DND-41 (cell line): ENCODE measurements at regions not wholly inside any gene's neighbourhood (a gene's known extent, or its start where the extent isn't known, plus 50 kb on each side); places are given as distances from the start of the nearest gene placed in this dataset.
"Not testable (repeated sequence)": the region's sequence is repeated elsewhere in the genome, so short reads cannot be mapped to it uniquely, and the experiment has no call there.

Source experiments
- ATAC-seq: fragments of 200-7000 bp; cut with Tn5 transposase; 3 replicates; pipeline ENCODE4 v1.9.1; 2021; ENCODE audit warnings: low read depth; ENCODE audit not compliant: insufficient read depth
- DNase-seq: peaks from one replicate; pipeline ENCODE4 v3.0.0-alpha.2; 2020
- H2AFZ ChIP-seq: 2 replicates; pipeline ENCODE4 v1.6.0; 2012; ENCODE audit warnings: low read depth, low read length
- H3K27ac ChIP-seq: 2 replicates; pipeline ENCODE4 v1.5.1; 2012; ENCODE audit warnings: low read length, inconsistent platforms
- H3K27me3 ChIP-seq: fragments of 200-600 bp; sonication (generic); 2 replicates; pipeline ENCODE4 v1.6.0; 2012; ENCODE audit warnings: low read length, mild to moderate bottlenecking, inconsistent platforms; ENCODE audit not compliant: insufficient read depth, poor library complexity
- H3K36me3 ChIP-seq: 2 replicates; pipeline ENCODE4 v1.5.1; 2012; ENCODE audit warnings: low read length, inconsistent platforms; ENCODE audit not compliant: insufficient read depth
- H3K4me1 ChIP-seq: 2 replicates; pipeline ENCODE4 v1.5.1; 2012; ENCODE audit warnings: mild to moderate bottlenecking, low read length; ENCODE audit not compliant: insufficient read depth
- H3K4me2 ChIP-seq: 2 replicates; pipeline ENCODE4 v1.6.0; 2012; ENCODE audit warnings: mild to moderate bottlenecking, moderate library complexity, low read length, inconsistent platforms; ENCODE audit not compliant: insufficient read depth
- H3K4me3 ChIP-seq, 2 experiments: fragments of 200-600 bp in 1 of 2; shearing (Covaris generic) in 1 of 2; 2 replicates each; pipeline ENCODE4 v1.5.1; 2012 to 2016; ENCODE audit warnings: inconsistent platforms in 2 of 2, low read length in 2 of 2, mild to moderate bottlenecking in 2 of 2, low read depth in 1 of 2, moderate library complexity in 1 of 2
- H3K79me2 ChIP-seq: 2 replicates; pipeline ENCODE4 v1.6.0; 2012; ENCODE audit warnings: low read length, inconsistent platforms; ENCODE audit not compliant: insufficient read depth
- H3K9ac ChIP-seq: 2 replicates; pipeline ENCODE4 v1.6.0; 2012; ENCODE audit warnings: low read depth, mild to moderate bottlenecking, inconsistent platforms, low read length, moderate library complexity
- H3K9me3 ChIP-seq: 2 replicates; pipeline ENCODE4 v1.5.1; 2012; ENCODE audit warnings: low read length, moderate library complexity, mild to moderate bottlenecking, inconsistent platforms; ENCODE audit not compliant: insufficient read depth, severe bottlenecking
- H4K20me1 ChIP-seq: 2 replicates; pipeline ENCODE4 v1.6.0; 2012; ENCODE audit warnings: low read length; ENCODE audit not compliant: insufficient read depth
- EZH2 ChIP-seq: IDR thresholded peaks from 3 replicates; pipeline ENCODE4 v1.6.1; 2012; ENCODE audit warnings: borderline replicate concordance, low read depth, mild to moderate bottlenecking, moderate library complexity, low read length, inconsistent platforms; ENCODE audit not compliant: severe bottlenecking
- TF ChIP-seq, protein P1 (sequence below): IDR thresholded peaks from 2 replicates; pipeline ENCODE4 v1.5.1; 2012; ENCODE audit warnings: borderline replicate concordance, low read length, moderate library complexity, mild to moderate bottlenecking; ENCODE audit not compliant: poor library complexity, severe bottlenecking; ENCODE audit errors: extremely low read depth

DNA sequence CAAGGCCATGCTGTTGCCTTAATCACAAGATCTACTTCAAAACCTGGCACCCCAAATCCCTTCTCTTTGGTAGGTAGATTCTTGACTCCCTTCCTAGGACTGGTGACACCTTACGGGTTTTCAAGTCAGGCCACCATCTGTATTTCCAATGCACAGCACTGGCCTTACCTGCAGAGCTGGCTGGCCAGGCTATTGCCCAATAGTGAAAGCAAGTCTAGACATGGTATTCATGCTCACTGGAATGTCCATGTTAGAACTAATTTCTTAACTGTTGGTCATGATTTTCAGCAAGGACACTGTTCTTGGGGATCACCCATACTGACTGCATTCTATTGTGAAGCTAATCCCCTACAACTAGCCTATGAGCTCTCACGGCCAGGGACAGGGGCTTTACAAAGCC lies 313.1 kb upstream of the RNF32 start:
- Histone ChIP-seq H3K9ac (no peak overlapping the region), H3K27me3 (no peaks in the 10 kb centered on the region), H3K4me2 (no peak overlapping the region), H3K4me3 (no peak overlapping the region), H2AFZ (no peak overlapping the region), H4K20me1 (no peaks in the 10 kb centered on the region), H3K4me1 (no peaks in the 10 kb centered on the region), H3K9me3 (peaks cover 6% of the 10 kb centered on the region), H3K36me3 (no peaks in the 10 kb centered on the region), H3K79me2 (no peaks in the 10 kb centered on the region), H3K27ac (no peak overlapping the region)
- no peak for TF ChIP-seq EZH2
- TF ChIP-seq, protein P1, sequence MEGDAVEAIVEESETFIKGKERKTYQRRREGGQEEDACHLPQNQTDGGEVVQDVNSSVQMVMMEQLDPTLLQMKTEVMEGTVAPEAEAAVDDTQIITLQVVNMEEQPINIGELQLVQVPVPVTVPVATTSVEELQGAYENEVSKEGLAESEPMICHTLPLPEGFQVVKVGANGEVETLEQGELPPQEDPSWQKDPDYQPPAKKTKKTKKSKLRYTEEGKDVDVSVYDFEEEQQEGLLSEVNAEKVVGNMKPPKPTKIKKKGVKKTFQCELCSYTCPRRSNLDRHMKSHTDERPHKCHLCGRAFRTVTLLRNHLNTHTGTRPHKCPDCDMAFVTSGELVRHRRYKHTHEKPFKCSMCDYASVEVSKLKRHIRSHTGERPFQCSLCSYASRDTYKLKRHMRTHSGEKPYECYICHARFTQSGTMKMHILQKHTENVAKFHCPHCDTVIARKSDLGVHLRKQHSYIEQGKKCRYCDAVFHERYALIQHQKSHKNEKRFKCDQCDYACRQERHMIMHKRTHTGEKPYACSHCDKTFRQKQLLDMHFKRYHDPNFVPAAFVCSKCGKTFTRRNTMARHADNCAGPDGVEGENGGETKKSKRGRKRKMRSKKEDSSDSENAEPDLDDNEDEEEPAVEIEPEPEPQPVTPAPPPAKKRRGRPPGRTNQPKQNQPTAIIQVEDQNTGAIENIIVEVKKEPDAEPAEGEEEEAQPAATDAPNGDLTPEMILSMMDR, result no peak
- ATAC-seq, result no peak
- no peak for DNase-seq

DNA sequence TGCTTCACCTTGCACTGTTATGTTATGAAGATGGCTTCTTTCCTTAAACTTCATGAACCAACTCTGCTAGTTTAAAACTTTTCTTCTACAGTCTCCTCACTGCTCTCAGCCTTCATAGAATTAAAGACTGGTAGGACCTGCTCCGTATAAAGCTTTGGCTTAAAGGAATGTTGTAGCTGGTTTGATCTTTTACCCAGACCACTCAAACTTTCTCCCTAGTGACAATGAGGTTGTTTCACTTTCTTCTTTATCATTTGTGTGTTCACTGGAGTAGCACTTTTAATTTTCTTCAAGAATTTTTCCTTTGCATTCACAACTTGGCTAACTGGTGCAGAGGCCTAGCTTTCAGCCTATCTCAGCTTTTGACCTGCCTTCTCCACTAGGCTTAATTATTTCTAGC lies 316.4 kb upstream of the RNF32 start:
- Histone ChIP-seq H3K9ac (no peak overlapping the region), H3K27me3 (peaks cover 2% of the 10 kb centered on the region), H3K9me3 (no peaks in the 10 kb centered on the region), H3K36me3 (no peaks in the 10 kb centered on the region), H3K79me2 (no peaks in the 10 kb centered on the region), H3K27ac (no peak overlapping the region), H4K20me1 (no peaks in the 10 kb centered on the region), H3K4me1 (no peaks in the 10 kb centered on the region), H2AFZ (no peak overlapping the region), H3K4me3 (no peak overlapping the region), H3K4me2 (no peak overlapping the region)
- DNase-seq, result no peak
- TF ChIP-seq EZH2, result no peak
- TF ChIP-seq, protein P1, result no peak
- ATAC-seq, result no peak

GRCh38 chr7:156321430-156321829 lies 319.1 kb upstream of the RNF32 start:
- H3K9ac ChIP-seq, H3K4me3 ChIP-seq, H3K36me3 ChIP-seq, H3K4me1 ChIP-seq, H3K79me2 ChIP-seq, H3K9me3 ChIP-seq, ATAC-seq, H3K4me2 ChIP-seq, H4K20me1 ChIP-seq, DNase-seq, H3K27ac ChIP-seq, H2AFZ ChIP-seq, H3K27me3 ChIP-seq: not testable (repeated sequence)

- Histone ChIP-seq H3K36me3 (no peaks in the 10 kb centered on the region), H3K4me3 (no peak overlapping the region), H3K9me3 (no peaks in the 10 kb centered on the region), H3K9ac (no peak overlapping the region), H3K27me3 (peaks cover 2% of the 10 kb centered on the region), H2AFZ (no peak overlapping the region), H4K20me1 (no peaks in the 10 kb centered on the region), H3K4me2 (no peak overlapping the region), H3K79me2 (no peaks in the 10 kb centered on the region), H3K4me1 (no peaks in the 10 kb centered on the region), H3K27ac (no peak overlapping the region)
- DNase-seq, result no peak
- TF ChIP-seq, protein P1, result no peak
- TF ChIP-seq EZH2, result no peak
- no peak for ATAC-seq
Observed at GRCh38 chr7:156318926-156319325, 321.6 kb upstream of the RNF32 start.
